ENCODE measurements at regions not wholly inside any gene's neighbourhood (a gene's known extent, or its start where the extent isn't known, plus 50 kb on each side); places are given as distances from the start of the nearest gene placed in this dataset.

DNA sequence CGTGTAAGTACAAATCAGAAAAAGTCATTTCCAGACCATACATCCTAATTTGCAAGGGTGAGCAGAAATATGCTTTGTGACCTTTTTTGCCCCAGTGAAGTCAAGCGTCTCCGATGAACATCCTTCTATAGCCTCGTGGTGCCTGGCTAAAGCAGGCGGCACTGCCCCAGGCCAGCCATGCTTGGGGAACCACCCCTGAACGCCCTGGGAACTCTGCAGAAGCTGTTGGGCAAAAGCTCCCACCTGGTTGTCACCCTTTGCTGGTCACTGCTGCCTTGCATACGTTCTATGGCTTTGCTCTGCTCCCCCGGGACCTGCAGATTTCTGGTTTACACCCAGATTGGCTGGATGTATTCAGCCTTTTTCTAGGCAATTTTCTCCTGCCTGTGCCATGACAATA lies 256.4 kb downstream of the SS18 start:
- H3K27me3 Mint-ChIP-seq, result peaks cover 11% of the 10 kb centered on the region
- H3K27ac Mint-ChIP-seq, result no peak overlapping the region
- no peaks in the 10 kb centered on the region for H3K9me3 Mint-ChIP-seq
- H3K4me3 Mint-ChIP-seq, result no peak overlapping the region
- H3K36me3 Mint-ChIP-seq, result no peaks in the 10 kb centered on the region
- DNase-seq (ENCODE audit: low spot score in 2 of 2) (no peak), ATAC-seq (ENCODE audit: low read depth) (no peak)
- H3K4me1 Mint-ChIP-seq, result no peaks in the 10 kb centered on the region

DNA sequence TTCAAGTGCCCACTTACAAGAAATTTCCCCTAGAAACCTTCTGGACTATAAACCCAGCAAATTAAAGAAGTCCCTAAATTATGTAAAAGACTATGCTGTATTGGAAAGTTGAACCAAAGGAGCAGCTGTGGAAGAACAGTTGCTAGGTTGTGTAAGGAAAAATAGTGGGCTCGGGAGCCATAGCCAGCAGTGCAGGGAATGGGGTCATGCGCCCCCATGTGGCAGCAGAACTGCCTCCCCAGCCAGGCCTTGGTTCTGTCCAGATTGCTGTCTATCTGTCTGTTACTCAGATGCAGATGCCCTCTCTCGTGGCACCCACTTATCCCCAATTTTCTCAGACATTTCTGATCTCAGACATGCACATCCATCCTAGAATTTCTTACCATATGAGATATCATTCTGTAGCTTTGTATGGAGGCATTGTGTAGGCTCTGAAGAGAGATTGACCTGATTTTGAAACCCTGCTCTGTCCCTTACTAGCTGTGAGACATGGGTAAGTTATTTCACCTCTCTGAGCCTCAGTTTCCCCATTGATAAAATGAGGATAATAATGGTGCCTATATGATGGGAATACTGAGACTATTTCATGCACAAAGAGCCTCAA lies 258.3 kb downstream of the SS18 start:
- H3K27ac Mint-ChIP-seq, result no peak overlapping the region
- H3K4me3 Mint-ChIP-seq, result no peak overlapping the region
- no peaks in the 10 kb centered on the region for H3K4me1 Mint-ChIP-seq
- DNase-seq (ENCODE audit: low spot score in 2 of 2), result no peak
- no peaks in the 10 kb centered on the region for H3K9me3 Mint-ChIP-seq
- peaks cover 13% of the 10 kb centered on the region for H3K27me3 Mint-ChIP-seq
- H3K36me3 Mint-ChIP-seq, result no peaks in the 10 kb centered on the region
- ATAC-seq (ENCODE audit: low read depth), result no peak

DNA sequence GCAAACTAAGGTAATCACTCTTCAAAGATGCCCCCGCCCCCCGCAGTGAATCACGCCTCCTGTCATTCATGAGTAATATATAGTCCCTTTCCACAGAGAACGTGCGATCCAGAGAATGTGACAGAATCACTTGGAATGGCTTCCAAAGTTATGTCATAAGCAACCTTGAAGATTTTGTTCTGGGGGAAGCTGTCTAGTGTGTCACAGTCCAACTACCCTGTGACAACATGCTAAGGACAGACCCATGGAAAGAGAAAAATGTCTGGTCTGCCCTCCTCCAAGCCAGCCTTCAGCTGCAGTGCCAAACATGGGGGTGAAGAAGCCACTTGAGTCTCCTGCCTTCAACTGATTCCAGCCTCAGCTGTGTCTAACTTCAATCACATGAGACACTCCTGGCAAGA lies 259.1 kb downstream of the SS18 start:
- no peak for ATAC-seq (ENCODE audit: low read depth)
- Mint-ChIP-seq H3K4me1 (no peaks in the 10 kb centered on the region), H3K27ac (no peak overlapping the region), H3K27me3 (peaks cover 9% of the 10 kb centered on the region), H3K4me3 (no peak overlapping the region), H3K9me3 (no peaks in the 10 kb centered on the region), H3K36me3 (no peaks in the 10 kb centered on the region)
- no peak for DNase-seq (ENCODE audit: low spot score in 2 of 2)

- DNase-seq (ENCODE audit: low spot score in 2 of 2) (no peak), ATAC-seq (ENCODE audit: low read depth) (no peak)
- Mint-ChIP-seq H3K27me3 (peaks cover 4% of the 10 kb centered on the region), H3K4me1 (no peaks in the 10 kb centered on the region), H3K9me3 (no peaks in the 10 kb centered on the region), H3K27ac (no peak overlapping the region), H3K36me3 (no peaks in the 10 kb centered on the region), H3K4me3 (no peak overlapping the region)
These were observed 259.6 kb downstream of the SS18 start for GRCh38 chr18:25830787-25831186.

- Mint-ChIP-seq H3K36me3 (no peaks in the 10 kb centered on the region), H3K27ac (no peak overlapping the region), H3K4me3 (no peak overlapping the region), H3K9me3 (no peaks in the 10 kb centered on the region), H3K4me1 (no peaks in the 10 kb centered on the region), H3K27me3 (peaks cover 2% of the 10 kb centered on the region)
- DNase-seq (ENCODE audit: low spot score in 2 of 2) (no peak), ATAC-seq (ENCODE audit: low read depth) (no peak)
These were observed 262.4 kb downstream of the SS18 start for GRCh38 chr18:25827961-25828561.

- DNase-seq (ENCODE audit: low spot score in 2 of 2) (no peak), ATAC-seq (ENCODE audit: low read depth) (no peak)
- peaks cover 2% of the 10 kb centered on the region for H3K27me3 Mint-ChIP-seq
- no peaks in the 10 kb centered on the region for H3K4me1 Mint-ChIP-seq
- no peaks in the 10 kb centered on the region for H3K9me3 Mint-ChIP-seq
- no peak overlapping the region for H3K4me3 Mint-ChIP-seq
- H3K36me3 Mint-ChIP-seq, result no peaks in the 10 kb centered on the region
- H3K27ac Mint-ChIP-seq, result no peak overlapping the region
These were observed 263.2 kb downstream of the SS18 start for GRCh38 chr18:25827228-25827627.

DNA sequence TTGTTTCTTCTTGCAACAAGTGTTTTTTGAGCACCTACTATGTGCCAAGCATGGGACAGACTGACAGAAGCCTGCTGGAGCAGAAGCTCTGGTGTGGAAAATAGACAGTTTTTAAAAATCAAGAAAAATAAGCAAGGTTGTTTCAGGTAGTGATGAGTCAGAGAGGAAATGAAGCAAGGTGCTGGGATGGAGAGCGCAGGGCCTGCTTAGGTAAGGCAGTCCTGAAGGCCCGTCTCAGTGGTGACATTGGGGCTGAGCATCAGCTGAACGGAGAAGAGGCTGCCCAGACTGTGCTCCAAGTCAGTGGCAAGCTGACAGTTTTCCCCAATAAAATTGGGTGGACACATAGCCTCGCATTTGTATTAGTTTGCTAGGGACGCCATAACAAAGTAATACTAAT lies 263.6 kb downstream of the SS18 start:
- Mint-ChIP-seq H3K36me3 (no peaks in the 10 kb centered on the region), H3K9me3 (no peaks in the 10 kb centered on the region), H3K4me3 (no peak overlapping the region), H3K27me3 (peaks cover 2% of the 10 kb centered on the region), H3K27ac (no peak overlapping the region), H3K4me1 (no peaks in the 10 kb centered on the region)
- ATAC-seq (ENCODE audit: low read depth) (no peak), DNase-seq (ENCODE audit: low spot score in 2 of 2) (no peak)

DNA sequence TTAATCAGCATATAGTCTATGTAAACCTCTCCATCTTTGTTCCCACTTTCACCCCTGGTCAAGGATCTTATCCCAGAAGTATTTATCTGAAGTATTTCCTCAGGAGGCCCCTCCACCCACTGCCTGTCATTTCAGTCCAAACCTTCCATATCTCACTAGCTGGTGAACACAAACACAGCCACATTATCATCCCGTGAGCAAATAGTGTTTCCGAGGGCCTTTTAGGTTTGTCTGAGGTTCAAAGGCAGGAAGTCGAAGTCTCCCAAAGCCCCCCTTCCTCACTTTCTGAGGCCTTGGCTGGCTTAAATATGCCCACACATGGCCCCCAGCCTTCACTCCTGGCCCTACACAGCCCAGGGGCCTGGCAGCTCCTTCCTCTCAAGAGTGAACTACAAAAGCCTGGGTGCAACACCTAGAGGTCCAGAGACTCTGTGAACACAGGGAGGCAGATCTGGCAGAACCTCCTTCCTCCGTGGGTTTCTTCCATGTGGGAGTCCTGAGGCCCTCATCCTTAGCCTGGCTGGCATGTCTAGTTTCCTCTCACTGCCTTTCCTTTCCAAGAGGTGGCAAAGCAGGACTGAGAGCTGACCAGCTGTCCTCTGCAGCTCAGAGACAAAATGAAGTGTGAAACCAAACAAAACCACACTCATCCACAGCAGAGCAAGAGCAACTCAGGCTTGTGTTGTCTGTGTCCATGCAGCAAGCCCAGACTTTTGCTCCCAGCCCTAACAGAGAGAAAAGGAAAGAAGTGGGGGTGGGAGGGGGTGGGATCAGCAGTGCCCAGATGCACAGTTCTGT lies 264.2 kb downstream of the SS18 start:
- Mint-ChIP-seq H3K27ac (no peak overlapping the region), H3K4me3 (no peak overlapping the region), H3K27me3 (peaks cover 5% of the 10 kb centered on the region), H3K4me1 (no peaks in the 10 kb centered on the region), H3K9me3 (peaks cover 2% of the 10 kb centered on the region), H3K36me3 (no peaks in the 10 kb centered on the region)
- no peak for ATAC-seq (ENCODE audit: low read depth)
- DNase-seq (ENCODE audit: low spot score in 2 of 2), result no peak

DNA sequence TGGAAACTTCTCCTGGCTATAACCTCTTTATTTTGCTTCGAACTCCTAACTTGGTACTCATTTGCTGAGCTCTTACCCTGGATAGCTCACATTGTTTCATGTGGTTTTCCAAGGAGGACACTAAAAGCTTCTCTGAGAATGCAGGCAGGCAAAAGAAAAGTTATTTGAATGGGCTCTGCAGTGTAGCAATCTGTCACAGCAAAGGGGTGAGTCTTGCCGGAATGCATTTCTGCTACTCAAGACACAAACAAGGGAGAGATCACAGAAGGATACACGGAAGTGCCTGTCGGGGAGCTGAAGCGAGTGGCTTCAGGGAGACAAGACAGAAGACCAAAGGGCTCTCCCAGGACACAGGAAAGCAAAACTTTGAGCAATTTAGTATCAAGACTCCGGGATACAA lies 265.4 kb downstream of the SS18 start:
- ATAC-seq (ENCODE audit: low read depth) (no peak), DNase-seq (ENCODE audit: low spot score in 2 of 2) (no peak)
- Mint-ChIP-seq H3K36me3 (no peaks in the 10 kb centered on the region), H3K4me3 (no peak overlapping the region), H3K4me1 (no peaks in the 10 kb centered on the region), H3K27me3 (peaks cover 5% of the 10 kb centered on the region), H3K27ac (no peak overlapping the region), H3K9me3 (peaks cover 2% of the 10 kb centered on the region)

DNA sequence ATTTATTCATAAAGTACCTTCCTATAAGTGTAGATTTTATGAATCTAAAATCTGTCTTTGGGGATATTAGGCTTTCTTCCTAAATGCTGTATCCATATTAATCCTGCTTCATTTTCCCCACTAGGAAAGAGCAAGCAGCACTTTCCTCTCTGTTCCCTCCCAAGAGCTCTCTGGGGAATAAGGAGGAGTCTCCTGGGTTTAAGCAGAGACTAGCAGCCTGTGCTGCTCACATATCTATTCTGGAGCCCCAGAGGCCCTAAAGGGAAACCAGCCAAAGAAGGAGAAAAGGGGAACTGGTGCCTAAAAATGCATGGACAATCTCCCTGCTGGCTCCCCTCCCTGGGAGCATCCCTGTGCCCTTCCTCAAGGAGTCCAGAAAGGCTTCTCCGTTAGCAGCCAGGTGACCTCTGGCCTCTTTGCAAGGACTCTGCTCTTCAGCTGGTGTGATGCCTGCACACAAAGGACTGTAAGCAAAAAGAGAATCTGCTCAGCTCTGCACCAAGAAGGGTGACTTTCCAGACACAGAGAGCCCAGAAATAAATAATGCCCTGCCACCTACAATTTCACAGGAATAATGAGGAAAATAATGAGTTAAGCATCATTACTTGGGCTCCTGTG lies 270.6 kb downstream of the SS18 start:
- Mint-ChIP-seq H3K27ac (no peak overlapping the region), H3K4me3 (no peak overlapping the region), H3K9me3 (peaks cover 2% of the 10 kb centered on the region), H3K4me1 (peaks cover 4% of the 10 kb centered on the region), H3K36me3 (no peaks in the 10 kb centered on the region), H3K27me3 (peaks cover 4% of the 10 kb centered on the region)
- ATAC-seq (ENCODE audit: low read depth) (no peak), DNase-seq (ENCODE audit: low spot score in 2 of 2) (no peak)

GRCh38 chr18:25818505-25818904 lies 271.9 kb downstream of the SS18 start:
- ATAC-seq (ENCODE audit: low read depth) (no peak), DNase-seq (ENCODE audit: low spot score in 2 of 2) (no peak)
- Mint-ChIP-seq H3K27ac (no peak overlapping the region), H3K4me1 (peaks cover 8% of the 10 kb centered on the region), H3K36me3 (no peaks in the 10 kb centered on the region), H3K4me3 (no peak overlapping the region), H3K27me3 (peaks cover 4% of the 10 kb centered on the region), H3K9me3 (peaks cover 2% of the 10 kb centered on the region)

DNA sequence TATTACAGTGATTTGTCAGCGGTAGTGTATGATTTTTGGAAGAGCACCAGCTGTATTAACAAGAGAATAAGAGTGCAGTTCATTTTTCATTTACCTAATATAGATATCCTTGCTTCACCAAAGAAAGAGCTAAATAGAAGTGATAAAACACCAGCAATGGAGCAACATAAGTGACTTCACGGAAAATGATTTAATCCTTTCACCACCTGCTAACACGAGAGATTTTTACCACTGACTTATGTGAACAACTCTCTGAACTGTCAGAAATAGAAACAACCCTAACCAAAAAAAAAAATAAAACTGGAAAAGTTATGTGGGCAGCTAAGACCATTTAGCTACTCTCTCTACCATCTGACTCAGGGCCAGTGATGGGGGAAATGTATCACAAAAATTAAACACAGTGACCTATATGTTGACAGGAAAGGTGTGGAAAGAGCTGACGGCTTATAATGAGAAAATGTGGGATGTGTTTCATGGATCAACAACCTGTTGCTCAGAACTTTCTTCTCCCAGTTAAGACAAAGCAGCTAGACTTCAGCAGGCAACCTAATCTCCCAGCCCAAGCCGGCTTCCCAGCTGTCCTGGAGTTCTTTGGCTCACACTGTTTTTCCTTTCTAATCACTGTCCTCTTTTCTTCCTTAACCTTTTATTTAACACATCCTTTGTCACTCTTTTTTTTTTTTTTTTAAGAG lies 272.7 kb downstream of the SS18 start:
- no peak for ATAC-seq (ENCODE audit: low read depth)
- DNase-seq (ENCODE audit: low spot score in 2 of 2), result no peak
- no peak overlapping the region for H3K27ac Mint-ChIP-seq
- no peak overlapping the region for H3K4me3 Mint-ChIP-seq
- peaks cover 4% of the 10 kb centered on the region for H3K27me3 Mint-ChIP-seq
- H3K4me1 Mint-ChIP-seq, result peaks cover 8% of the 10 kb centered on the region
- no peaks in the 10 kb centered on the region for H3K36me3 Mint-ChIP-seq
- peaks cover 2% of the 10 kb centered on the region for H3K9me3 Mint-ChIP-seq

DNA sequence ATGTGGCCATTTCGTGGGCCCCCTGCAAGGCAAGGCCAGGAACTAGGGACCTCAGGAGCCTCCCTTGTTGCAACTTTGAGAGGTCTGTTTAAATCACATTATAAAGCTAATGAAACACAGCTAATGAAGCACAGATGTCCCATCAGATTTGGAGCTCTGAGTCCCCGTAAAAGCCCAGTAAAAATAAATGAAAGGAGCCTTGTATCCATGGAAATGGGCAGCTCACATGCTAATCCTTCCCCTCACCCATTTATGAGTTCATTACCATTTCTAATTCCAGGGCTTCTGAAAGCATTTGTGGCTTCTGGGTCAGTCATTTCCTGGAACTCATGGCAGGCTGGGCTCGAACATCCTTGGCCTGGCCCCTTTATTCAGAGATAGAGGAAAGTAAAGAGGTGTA lies 274.8 kb downstream of the SS18 start:
- Mint-ChIP-seq H3K4me3 (no peak overlapping the region), H3K9me3 (no peaks in the 10 kb centered on the region), H3K36me3 (no peaks in the 10 kb centered on the region), H3K4me1 (peaks cover 8% of the 10 kb centered on the region), H3K27ac (no peak overlapping the region), H3K27me3 (peaks cover 1% of the 10 kb centered on the region)
- no peak for DNase-seq (ENCODE audit: low spot score in 2 of 2)
- no peak for ATAC-seq (ENCODE audit: low read depth)

Measured in memory B cell (primary cell).